WTC11 (cell line): ENCODE measurements at regions not wholly inside any gene's neighbourhood (a gene's known extent, or its start where the extent isn't known, plus 50 kb on each side); places are given as distances from the start of the nearest gene placed in this dataset.

Experiments used
- ATAC-seq: fragments of 200-7000 bp; cut with Tn5 transposase; 2 replicates; pipeline ENCODE4 v1.10.0; 2021; ENCODE audit warnings: mild to moderate bottlenecking, moderate library complexity
- CTCF ChIA-PET: fragments of 300-600 bp; sonication (Branson Sonifier 250); formaldehyde crosslinking; loops from one replicate; lab custom pipeline; 2021; ENCODE audit warnings: antibody characterized with exemption; lab: Charles Lee
- POLR2A ChIA-PET: fragments of 350-600 bp; sonication (Branson Sonifier 250); formaldehyde crosslinking; loops from one replicate; lab custom pipeline; 2021; ENCODE audit warnings: antibody characterized with exemption; lab: Charles Lee
- DNase-seq: peaks from one replicate; pipeline ENCODE4 v3.0.0; 2021; ENCODE audit warnings: low spot score
- H3K27ac Mint-ChIP-seq: 2 replicates; pipeline ENCODE4 v1.8.0; 2021; ENCODE audit warnings: mixed read lengths
- H3K27me3 Mint-ChIP-seq: 2 replicates; pipeline ENCODE4 v1.8.0; 2021; ENCODE audit warnings: low read depth, mild to moderate bottlenecking, moderate library complexity, mixed read lengths
- H3K36me3 Mint-ChIP-seq: 2 replicates; pipeline ENCODE4 v1.8.0; 2021; ENCODE audit warnings: mixed read lengths
- H3K4me1 Mint-ChIP-seq: 2 replicates; pipeline ENCODE4 v1.8.0; 2022; ENCODE audit warnings: mixed read lengths
- H3K4me3 Mint-ChIP-seq: 2 replicates; pipeline ENCODE4 v1.8.0; 2021; ENCODE audit warnings: mild to moderate bottlenecking, moderate library complexity, mixed read lengths
- H3K9me3 Mint-ChIP-seq: 2 replicates; pipeline ENCODE4 v1.8.0; 2021; ENCODE audit warnings: mixed read lengths
- CDX4 ChIP-seq: fragments of 250-450 bp; sonication (Bioruptor Pico); IDR thresholded peaks from 2 replicates; pipeline ENCODE4 v1.9.0; 2021; ENCODE audit warnings: moderate library complexity, mild to moderate bottlenecking, inconsistent platforms, borderline replicate concordance
- ESRRA ChIP-seq: sonication (generic); formaldehyde crosslinking; IDR thresholded peaks from 2 replicates; pipeline ENCODE4 v1.8.1; 2022; ENCODE audit warnings: mild to moderate bottlenecking, missing genetic modification reagents, borderline replicate concordance
- ETV6 ChIP-seq: sonication (generic); formaldehyde crosslinking; IDR thresholded peaks from 2 replicates; pipeline ENCODE4 v1.8.1; 2022; ENCODE audit warnings: mild to moderate bottlenecking, missing genetic modification reagents
- HMGA2 ChIP-seq: fragments of 250-450 bp; sonication (Bioruptor Pico); IDR thresholded peaks from 2 replicates; pipeline ENCODE4 v1.4.0; 2021; ENCODE audit warnings: mild to moderate bottlenecking, moderate library complexity
- MXD4 ChIP-seq: fragments of 250-450 bp; sonication (Bioruptor Pico); IDR thresholded peaks from 2 replicates; pipeline ENCODE4 v1.8.0; 2021; ENCODE audit warnings: mild to moderate bottlenecking, moderate library complexity, borderline replicate concordance
- NFATC4 ChIP-seq: fragments of 250-450 bp; sonication (Bioruptor Pico); IDR thresholded peaks from 2 replicates; pipeline ENCODE4 v1.9.0; 2021; ENCODE audit warnings: mild to moderate bottlenecking
- PREB ChIP-seq: sonication (generic); formaldehyde crosslinking; IDR thresholded peaks from 2 replicates; pipeline ENCODE4 v1.8.1; 2022; ENCODE audit warnings: mild to moderate bottlenecking, missing genetic modification reagents, moderate library complexity, borderline replicate concordance
- RORB ChIP-seq: fragments of 250-450 bp; sonication (Bioruptor Pico); IDR thresholded peaks from 2 replicates; pipeline ENCODE4 v1.9.0; 2021; ENCODE audit warnings: mild to moderate bottlenecking
- USF1 ChIP-seq: sonication (generic); formaldehyde crosslinking; IDR thresholded peaks from 2 replicates; pipeline ENCODE4 v1.8.0; 2022; ENCODE audit warnings: mild to moderate bottlenecking, missing genetic modification reagents
- ZNF425 ChIP-seq: fragments of 250-450 bp; sonication (Bioruptor Pico); conservative IDR thresholded peaks from 2 replicates; pipeline ENCODE4 v1.9.0; 2021; ENCODE audit warnings: mild to moderate bottlenecking
- ZNF512 ChIP-seq: sonication (generic); formaldehyde crosslinking; IDR thresholded peaks from 2 replicates; pipeline ENCODE4 v1.8.1; 2022; ENCODE audit warnings: missing genetic modification reagents, borderline replicate concordance
- TF ChIP-seq, protein P1 (sequence below): sonication (generic); formaldehyde crosslinking; IDR thresholded peaks from 2 replicates; pipeline ENCODE4 v1.8.1; 2022; ENCODE audit warnings: mild to moderate bottlenecking, moderate library complexity, missing genetic modification reagents
- TF ChIP-seq, protein P2 (sequence below): fragments of 250-450 bp; sonication (Bioruptor Pico); IDR thresholded peaks from 2 replicates; pipeline ENCODE4 v2.1.2; 2022; ENCODE audit warnings: mild to moderate bottlenecking, moderate library complexity
- TF ChIP-seq, protein P3 (sequence below): sonication (generic); formaldehyde crosslinking; IDR thresholded peaks from 2 replicates; pipeline ENCODE4 v1.8.0; 2022; ENCODE audit warnings: missing genetic modification reagents

GRCh38 chr13:102470283-102470917 is 68.6 kb upstream of the FGF14 start:
- Mint-ChIP-seq H3K4me1 (peaks cover 13% of the 10 kb centered on the region), H3K27ac (no peak overlapping the region), H3K9me3 (no peaks in the 10 kb centered on the region), H3K4me3 (no peak overlapping the region), H3K27me3 (no peaks in the 10 kb centered on the region), H3K36me3 (no peaks in the 10 kb centered on the region)
- TF ChIP-seq ETV6 (CRISPR knock-in tag) (no peak), ZNF512 (CRISPR knock-in tag) (no peak), ZNF425 (CRISPR knock-in tag) (no peak), HMGA2 (no peak), MXD4 (CRISPR knock-in tag) (no peak), ESRRA (CRISPR knock-in tag) (no peak), PREB (CRISPR knock-in tag) (no peak), NFATC4 (CRISPR knock-in tag) (no peak), USF1 (no peak), RORB (no peak), CDX4 (CRISPR knock-in tag) (no peak)
- TF ChIP-seq, protein P1, sequence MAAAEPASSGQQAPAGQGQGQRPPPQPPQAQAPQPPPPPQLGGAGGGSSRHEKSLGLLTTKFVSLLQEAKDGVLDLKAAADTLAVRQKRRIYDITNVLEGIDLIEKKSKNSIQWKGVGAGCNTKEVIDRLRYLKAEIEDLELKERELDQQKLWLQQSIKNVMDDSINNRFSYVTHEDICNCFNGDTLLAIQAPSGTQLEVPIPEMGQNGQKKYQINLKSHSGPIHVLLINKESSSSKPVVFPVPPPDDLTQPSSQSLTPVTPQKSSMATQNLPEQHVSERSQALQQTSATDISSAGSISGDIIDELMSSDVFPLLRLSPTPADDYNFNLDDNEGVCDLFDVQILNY: no peak
- TF ChIP-seq, protein P2, sequence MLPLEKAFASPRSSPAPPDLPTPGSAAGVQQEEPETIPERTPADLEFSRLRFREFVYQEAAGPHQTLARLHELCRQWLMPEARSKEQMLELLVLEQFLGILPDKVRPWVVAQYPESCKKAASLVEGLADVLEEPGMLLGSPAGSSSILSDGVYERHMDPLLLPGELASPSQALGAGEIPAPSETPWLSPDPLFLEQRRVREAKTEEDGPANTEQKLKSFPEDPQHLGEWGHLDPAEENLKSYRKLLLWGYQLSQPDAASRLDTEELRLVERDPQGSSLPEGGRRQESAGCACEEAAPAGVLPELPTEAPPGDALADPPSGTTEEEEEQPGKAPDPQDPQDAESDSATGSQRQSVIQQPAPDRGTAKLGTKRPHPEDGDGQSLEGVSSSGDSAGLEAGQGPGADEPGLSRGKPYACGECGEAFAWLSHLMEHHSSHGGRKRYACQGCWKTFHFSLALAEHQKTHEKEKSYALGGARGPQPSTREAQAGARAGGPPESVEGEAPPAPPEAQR (CRISPR knock-in tag): no peak
- TF ChIP-seq, protein P3, sequence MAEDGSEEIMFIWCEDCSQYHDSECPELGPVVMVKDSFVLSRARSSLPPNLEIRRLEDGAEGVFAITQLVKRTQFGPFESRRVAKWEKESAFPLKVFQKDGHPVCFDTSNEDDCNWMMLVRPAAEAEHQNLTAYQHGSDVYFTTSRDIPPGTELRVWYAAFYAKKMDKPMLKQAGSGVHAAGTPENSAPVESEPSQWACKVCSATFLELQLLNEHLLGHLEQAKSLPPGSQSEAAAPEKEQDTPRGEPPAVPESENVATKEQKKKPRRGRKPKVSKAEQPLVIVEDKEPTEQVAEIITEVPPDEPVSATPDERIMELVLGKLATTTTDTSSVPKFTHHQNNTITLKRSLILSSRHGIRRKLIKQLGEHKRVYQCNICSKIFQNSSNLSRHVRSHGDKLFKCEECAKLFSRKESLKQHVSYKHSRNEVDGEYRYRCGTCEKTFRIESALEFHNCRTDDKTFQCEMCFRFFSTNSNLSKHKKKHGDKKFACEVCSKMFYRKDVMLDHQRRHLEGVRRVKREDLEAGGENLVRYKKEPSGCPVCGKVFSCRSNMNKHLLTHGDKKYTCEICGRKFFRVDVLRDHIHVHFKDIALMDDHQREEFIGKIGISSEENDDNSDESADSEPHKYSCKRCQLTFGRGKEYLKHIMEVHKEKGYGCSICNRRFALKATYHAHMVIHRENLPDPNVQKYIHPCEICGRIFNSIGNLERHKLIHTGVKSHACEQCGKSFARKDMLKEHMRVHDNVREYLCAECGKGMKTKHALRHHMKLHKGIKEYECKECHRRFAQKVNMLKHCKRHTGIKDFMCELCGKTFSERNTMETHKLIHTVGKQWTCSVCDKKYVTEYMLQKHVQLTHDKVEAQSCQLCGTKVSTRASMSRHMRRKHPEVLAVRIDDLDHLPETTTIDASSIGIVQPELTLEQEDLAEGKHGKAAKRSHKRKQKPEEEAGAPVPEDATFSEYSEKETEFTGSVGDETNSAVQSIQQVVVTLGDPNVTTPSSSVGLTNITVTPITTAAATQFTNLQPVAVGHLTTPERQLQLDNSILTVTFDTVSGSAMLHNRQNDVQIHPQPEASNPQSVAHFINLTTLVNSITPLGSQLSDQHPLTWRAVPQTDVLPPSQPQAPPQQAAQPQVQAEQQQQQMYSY: no peak
- ChIA-PET CTCF (no interaction called here), POLR2A (no interaction called here)
- ATAC-seq: no peak
- no peak for DNase-seq
